HTR-8/SVneo (cell line): ENCODE measurements at regions not wholly inside any gene's neighbourhood (a gene's known extent, or its start where the extent isn't known, plus 50 kb on each side); places are given as distances from the start of the nearest gene placed in this dataset.

Experiments used
- DNase-seq: peaks from one replicate; pipeline ENCODE4 v3.0.0; 2011; ENCODE audit warnings: low spot score, mixed read lengths; ENCODE audit not compliant: insufficient read length
- FAIRE-seq: peaks from 2 replicates; lab custom pipeline; 2011; peaks lifted over from hg19 to GRCh38; lab: Jason Lieb, UNC

- DNase-seq (no peak), FAIRE-seq (no peak)
These were observed 78.1 kb upstream of the SLC38A11 start for GRCh38 chr2:165033402-165033801.

GRCh38 chr2:165032559-165032958 is 77.2 kb upstream of the SLC38A11 start:
- FAIRE-seq (no peak), DNase-seq (no peak)

- DNase-seq: no peak
- FAIRE-seq: no peak
These were observed 68.9 kb upstream of the SLC38A11 start for GRCh38 chr2:165024199-165024598.

- FAIRE-seq: no peak
- DNase-seq: no peak
These were observed 67.5 kb upstream of the SLC38A11 start for GRCh38 chr2:165022781-165023180.

GRCh38 chr2:165017966-165018596 is 62.8 kb upstream of the SLC38A11 start:
- DNase-seq: no peak
- no peak for FAIRE-seq

- FAIRE-seq (no peak), DNase-seq (peak; percentile 42)
These were observed 61.6 kb upstream of the SLC38A11 start for GRCh38 chr2:165016772-165017411.

GRCh38 chr2:165015052-165015642 is 59.8 kb upstream of the SLC38A11 start:
- no peak for FAIRE-seq

GRCh38 chr2:165013944-165014619 is 58.8 kb upstream of the SLC38A11 start:
- FAIRE-seq: no peak
- no peak for DNase-seq

More at GRCh38 chr2:165015052-165015642, 59.8 kb upstream of the SLC38A11 start:
- peak; percentile 37 for DNase-seq

- FAIRE-seq (no peak), DNase-seq (no peak)
These were observed 55.9 kb upstream of the SLC38A11 start for GRCh38 chr2:165011199-165011598.

GRCh38 chr2:165010556-165010955 is 55.2 kb upstream of the SLC38A11 start:
- no peak for DNase-seq
- FAIRE-seq: no peak

GRCh38 chr2:165009466-165009865 is 54.1 kb upstream of the SLC38A11 start:
- DNase-seq (no peak), FAIRE-seq (no peak)

GRCh38 chr2:165008730-165009315 is 53.5 kb upstream of the SLC38A11 start:
- FAIRE-seq (no peak), DNase-seq (no peak)

- FAIRE-seq: no peak
- no peak for DNase-seq
These were observed 51.9 kb upstream of the SLC38A11 start for GRCh38 chr2:165007161-165007744.
